Smooth muscle cell (in vitro differentiated cells): ENCODE measurements at regions not wholly inside any gene's neighbourhood (a gene's known extent, or its start where the extent isn't known, plus 50 kb on each side); places are given as distances from the start of the nearest gene placed in this dataset.

Experiments
- DNase-seq: peaks from one replicate; lab custom pipeline; 2025; ENCODE audit not compliant: unreplicated experiment; lab: John Stamatoyannopoulos, UW
- H2AFZ ChIP-seq: fragments of 200-600 bp; sonication (generic); 2 replicates; pipeline ENCODE4 v1.6.0; 2016; ENCODE audit warnings: antibody characterized with exemption, low read depth, mild to moderate bottlenecking
- H3F3A ChIP-seq: fragments of 200-600 bp; sonication (generic); 2 replicates; pipeline ENCODE4 v1.6.0; 2017; ENCODE audit warnings: antibody characterized with exemption, low read depth
- H3K27ac ChIP-seq: fragments of 200-600 bp; sonication (generic); 2 replicates; pipeline ENCODE4 v1.5.1; 2016; ENCODE audit warnings: low read depth, mild to moderate bottlenecking
- H3K27me3 ChIP-seq: fragments of 200-600 bp; sonication (generic); 2 replicates; pipeline ENCODE4 v1.6.1; 2016; ENCODE audit warnings: low read depth, mild to moderate bottlenecking
- H3K36me3 ChIP-seq: fragments of 200-600 bp; sonication (generic); 2 replicates; pipeline ENCODE4 v1.5.1; 2016; ENCODE audit warnings: low read depth
- H3K4me1 ChIP-seq: fragments of 200-600 bp; sonication (generic); 2 replicates; pipeline ENCODE4 v1.5.1; 2016; ENCODE audit warnings: low read depth
- H3K4me2 ChIP-seq: fragments of 200-600 bp; sonication (generic); 2 replicates; pipeline ENCODE4 v1.6.0; 2016; ENCODE audit warnings: mild to moderate bottlenecking
- H3K4me3 ChIP-seq: fragments of 200-600 bp; sonication (generic); 2 replicates; pipeline ENCODE4 v1.5.1; 2016; ENCODE audit warnings: mild to moderate bottlenecking
- H3K79me2 ChIP-seq: fragments of 200-600 bp; sonication (generic); 2 replicates; pipeline ENCODE4 v1.6.0; 2016; ENCODE audit warnings: low read depth, mild to moderate bottlenecking
- H3K9ac ChIP-seq: fragments of 200-600 bp; sonication (generic); 2 replicates; pipeline ENCODE4 v1.6.0; 2016; ENCODE audit warnings: low read depth
- H3K9me3 ChIP-seq: fragments of 200-600 bp; sonication (generic); replicated peaks from 2 replicates; pipeline ENCODE4 v1.5.1; 2016; ENCODE audit warnings: low read depth
- H4K20me1 ChIP-seq: fragments of 200-600 bp; sonication (generic); 2 replicates; pipeline ENCODE4 v1.6.0; 2016; ENCODE audit warnings: low read depth
- WGBS: methylation state at CpG from one replicate; pipeline ENCODE4 v1.1.7; 2016; ENCODE audit warnings: low lambda C conversion rate; 5-methylcytosine and 5-hydroxymethylcytosine counted together
- TF ChIP-seq, protein P1 (sequence below): fragments of 200-600 bp; sonication (generic); IDR thresholded peaks from 2 replicates; pipeline ENCODE4 v1.5.1; 2017; ENCODE audit warnings: borderline replicate concordance, mild to moderate bottlenecking, antibody characterized with exemption; ENCODE audit not compliant: insufficient read depth, poor library complexity, severe bottlenecking

GRCh38 chr4:177802162-177802561, 359.9 kb upstream of the AGA start:
- no peak overlapping the region for H3K27ac ChIP-seq
- no peak overlapping the region for H3K9ac ChIP-seq
- H3K27me3 ChIP-seq: no peaks in the 10 kb centered on the region
- no peaks in the 10 kb centered on the region for H3K4me1 ChIP-seq
- H3K4me3 ChIP-seq: no peak overlapping the region
- H2AFZ ChIP-seq: no peak overlapping the region
- no peaks in the 10 kb centered on the region for H3K79me2 ChIP-seq
- 13% methylated on average over 1 of the region's 1 CpG for WGBS
- DNase-seq: no peak
- H3K9me3 ChIP-seq: no peaks in the 10 kb centered on the region
- H4K20me1 ChIP-seq: no peaks in the 10 kb centered on the region
- no peaks in the 10 kb centered on the region for H3K36me3 ChIP-seq
- TF ChIP-seq, protein P1, sequence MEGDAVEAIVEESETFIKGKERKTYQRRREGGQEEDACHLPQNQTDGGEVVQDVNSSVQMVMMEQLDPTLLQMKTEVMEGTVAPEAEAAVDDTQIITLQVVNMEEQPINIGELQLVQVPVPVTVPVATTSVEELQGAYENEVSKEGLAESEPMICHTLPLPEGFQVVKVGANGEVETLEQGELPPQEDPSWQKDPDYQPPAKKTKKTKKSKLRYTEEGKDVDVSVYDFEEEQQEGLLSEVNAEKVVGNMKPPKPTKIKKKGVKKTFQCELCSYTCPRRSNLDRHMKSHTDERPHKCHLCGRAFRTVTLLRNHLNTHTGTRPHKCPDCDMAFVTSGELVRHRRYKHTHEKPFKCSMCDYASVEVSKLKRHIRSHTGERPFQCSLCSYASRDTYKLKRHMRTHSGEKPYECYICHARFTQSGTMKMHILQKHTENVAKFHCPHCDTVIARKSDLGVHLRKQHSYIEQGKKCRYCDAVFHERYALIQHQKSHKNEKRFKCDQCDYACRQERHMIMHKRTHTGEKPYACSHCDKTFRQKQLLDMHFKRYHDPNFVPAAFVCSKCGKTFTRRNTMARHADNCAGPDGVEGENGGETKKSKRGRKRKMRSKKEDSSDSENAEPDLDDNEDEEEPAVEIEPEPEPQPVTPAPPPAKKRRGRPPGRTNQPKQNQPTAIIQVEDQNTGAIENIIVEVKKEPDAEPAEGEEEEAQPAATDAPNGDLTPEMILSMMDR: no peak
- peak overlapping the region; percentile 15 for H3K4me2 ChIP-seq
- H3F3A ChIP-seq: no peaks in the 10 kb centered on the region

DNA sequence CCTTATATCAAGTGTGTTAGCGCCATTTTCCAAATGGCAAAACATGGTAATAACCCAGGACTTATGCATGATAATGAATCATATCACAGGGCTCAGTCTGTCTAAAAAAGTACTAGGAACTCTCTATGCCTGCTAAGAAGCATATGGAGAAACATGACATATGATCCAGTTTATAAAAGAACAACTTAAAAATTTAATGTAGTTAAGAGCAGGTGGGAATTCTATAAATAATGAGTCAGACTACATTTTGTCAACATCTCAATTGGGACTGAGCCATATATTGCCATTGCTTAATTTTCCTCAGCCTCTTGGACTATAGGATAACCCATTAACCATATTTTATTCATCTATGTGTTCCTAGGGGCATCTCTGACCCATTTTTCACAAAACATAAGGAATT, 360.4 kb upstream of the AGA start:
- H3K27ac ChIP-seq: no peak overlapping the region
- no peaks in the 10 kb centered on the region for H3F3A ChIP-seq
- no peak overlapping the region for H2AFZ ChIP-seq
- H3K36me3 ChIP-seq: no peaks in the 10 kb centered on the region
- no peak overlapping the region for H3K9ac ChIP-seq
- 98% methylated on average over 1 of the region's 1 CpG for WGBS
- H3K27me3 ChIP-seq: no peaks in the 10 kb centered on the region
- no peak for DNase-seq
- H3K79me2 ChIP-seq: no peaks in the 10 kb centered on the region
- H3K9me3 ChIP-seq: no peaks in the 10 kb centered on the region
- peak overlapping the region; percentile 15 for H3K4me2 ChIP-seq
- no peaks in the 10 kb centered on the region for H3K4me1 ChIP-seq
- no peaks in the 10 kb centered on the region for H4K20me1 ChIP-seq
- TF ChIP-seq, protein P1: no peak
- no peak overlapping the region for H3K4me3 ChIP-seq

DNA sequence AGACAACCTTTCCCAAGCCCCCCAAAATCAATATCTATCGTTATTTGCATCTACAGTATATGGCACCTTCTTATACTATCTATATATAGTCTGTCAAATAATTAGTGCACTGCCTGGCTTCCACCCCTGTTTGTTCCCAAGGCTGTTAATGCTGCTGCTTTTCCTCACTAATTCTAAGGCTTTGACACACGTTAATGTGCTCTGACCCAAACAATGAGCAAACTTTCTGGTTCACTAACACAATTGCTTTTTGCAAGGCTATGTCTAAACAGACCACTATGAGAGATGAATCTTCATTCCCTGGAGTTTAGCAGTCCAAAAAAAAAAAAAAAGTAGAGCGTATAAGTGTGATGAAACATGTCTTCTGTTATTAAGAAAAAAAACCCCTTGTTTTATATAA, 360.9 kb upstream of the AGA start:
- Histone ChIP-seq H3K9me3 (no peaks in the 10 kb centered on the region), H3K27ac (no peak overlapping the region), H3K79me2 (no peaks in the 10 kb centered on the region), H4K20me1 (no peaks in the 10 kb centered on the region), H3F3A (no peaks in the 10 kb centered on the region), H3K27me3 (no peaks in the 10 kb centered on the region), H2AFZ (no peak overlapping the region), H3K4me3 (no peak overlapping the region), H3K4me1 (no peaks in the 10 kb centered on the region), H3K36me3 (no peaks in the 10 kb centered on the region), H3K9ac (no peak overlapping the region), H3K4me2 (no peak overlapping the region)
- TF ChIP-seq, protein P1: no peak
- DNase-seq: no peak
- WGBS: 71% methylated on average over 3 of the region's 3 CpGs

GRCh38 chr4:177809791-177810190, 367.6 kb upstream of the AGA start:
- peak overlapping the region; percentile 9 for H3K9ac ChIP-seq
- no peaks in the 10 kb centered on the region for H3K79me2 ChIP-seq
- no peaks in the 10 kb centered on the region for H4K20me1 ChIP-seq
- peak overlapping the region; percentile 30 for H2AFZ ChIP-seq
- no peak for DNase-seq
- TF ChIP-seq, protein P1: no peak
- H3K4me2 ChIP-seq: no peak overlapping the region
- peak overlapping the region; percentile 21 for H3K27ac ChIP-seq
- no peaks in the 10 kb centered on the region for H3K4me1 ChIP-seq
- H3K27me3 ChIP-seq: no peaks in the 10 kb centered on the region
- H3K9me3 ChIP-seq: no peaks in the 10 kb centered on the region
- no peaks in the 10 kb centered on the region for H3K36me3 ChIP-seq
- H3F3A ChIP-seq: no peaks in the 10 kb centered on the region
- WGBS: 46% methylated on average over 3 of the region's 3 CpGs
- no peak overlapping the region for H3K4me3 ChIP-seq
